Smooth muscle cell (in vitro differentiated cells): ENCODE measurements at regions not wholly inside any gene's neighbourhood (a gene's known extent, or its start where the extent isn't known, plus 50 kb on each side); places are given as distances from the start of the nearest gene placed in this dataset.
"Not testable (repeated sequence)": the region's sequence is repeated elsewhere in the genome, so short reads cannot be mapped to it uniquely, and the experiment has no call there.

Experiments used
- DNase-seq: peaks from one replicate; lab custom pipeline; 2025; ENCODE audit not compliant: unreplicated experiment; lab: John Stamatoyannopoulos, UW
- H2AFZ ChIP-seq: fragments of 200-600 bp; sonication (generic); 2 replicates; pipeline ENCODE4 v1.6.0; 2016; ENCODE audit warnings: antibody characterized with exemption, low read depth, mild to moderate bottlenecking
- H3F3A ChIP-seq: fragments of 200-600 bp; sonication (generic); 2 replicates; pipeline ENCODE4 v1.6.0; 2017; ENCODE audit warnings: antibody characterized with exemption, low read depth
- H3K27ac ChIP-seq: fragments of 200-600 bp; sonication (generic); 2 replicates; pipeline ENCODE4 v1.5.1; 2016; ENCODE audit warnings: low read depth, mild to moderate bottlenecking
- H3K27me3 ChIP-seq: fragments of 200-600 bp; sonication (generic); 2 replicates; pipeline ENCODE4 v1.6.1; 2016; ENCODE audit warnings: low read depth, mild to moderate bottlenecking
- H3K36me3 ChIP-seq: fragments of 200-600 bp; sonication (generic); 2 replicates; pipeline ENCODE4 v1.5.1; 2016; ENCODE audit warnings: low read depth
- H3K4me1 ChIP-seq: fragments of 200-600 bp; sonication (generic); 2 replicates; pipeline ENCODE4 v1.5.1; 2016; ENCODE audit warnings: low read depth
- H3K4me2 ChIP-seq: fragments of 200-600 bp; sonication (generic); 2 replicates; pipeline ENCODE4 v1.6.0; 2016; ENCODE audit warnings: mild to moderate bottlenecking
- H3K4me3 ChIP-seq: fragments of 200-600 bp; sonication (generic); 2 replicates; pipeline ENCODE4 v1.5.1; 2016; ENCODE audit warnings: mild to moderate bottlenecking
- H3K79me2 ChIP-seq: fragments of 200-600 bp; sonication (generic); 2 replicates; pipeline ENCODE4 v1.6.0; 2016; ENCODE audit warnings: low read depth, mild to moderate bottlenecking
- H3K9ac ChIP-seq: fragments of 200-600 bp; sonication (generic); 2 replicates; pipeline ENCODE4 v1.6.0; 2016; ENCODE audit warnings: low read depth
- H3K9me3 ChIP-seq: fragments of 200-600 bp; sonication (generic); replicated peaks from 2 replicates; pipeline ENCODE4 v1.5.1; 2016; ENCODE audit warnings: low read depth
- H4K20me1 ChIP-seq: fragments of 200-600 bp; sonication (generic); 2 replicates; pipeline ENCODE4 v1.6.0; 2016; ENCODE audit warnings: low read depth
- CTCF ChIP-seq: fragments of 200-600 bp; sonication (generic); IDR thresholded peaks from 2 replicates; pipeline ENCODE4 v1.5.1; 2017; ENCODE audit warnings: borderline replicate concordance, mild to moderate bottlenecking, antibody characterized with exemption; ENCODE audit not compliant: insufficient read depth, poor library complexity, severe bottlenecking
- WGBS: methylation state at CpG from one replicate; pipeline ENCODE4 v1.1.7; 2016; ENCODE audit warnings: low lambda C conversion rate; 5-methylcytosine and 5-hydroxymethylcytosine counted together

DNA sequence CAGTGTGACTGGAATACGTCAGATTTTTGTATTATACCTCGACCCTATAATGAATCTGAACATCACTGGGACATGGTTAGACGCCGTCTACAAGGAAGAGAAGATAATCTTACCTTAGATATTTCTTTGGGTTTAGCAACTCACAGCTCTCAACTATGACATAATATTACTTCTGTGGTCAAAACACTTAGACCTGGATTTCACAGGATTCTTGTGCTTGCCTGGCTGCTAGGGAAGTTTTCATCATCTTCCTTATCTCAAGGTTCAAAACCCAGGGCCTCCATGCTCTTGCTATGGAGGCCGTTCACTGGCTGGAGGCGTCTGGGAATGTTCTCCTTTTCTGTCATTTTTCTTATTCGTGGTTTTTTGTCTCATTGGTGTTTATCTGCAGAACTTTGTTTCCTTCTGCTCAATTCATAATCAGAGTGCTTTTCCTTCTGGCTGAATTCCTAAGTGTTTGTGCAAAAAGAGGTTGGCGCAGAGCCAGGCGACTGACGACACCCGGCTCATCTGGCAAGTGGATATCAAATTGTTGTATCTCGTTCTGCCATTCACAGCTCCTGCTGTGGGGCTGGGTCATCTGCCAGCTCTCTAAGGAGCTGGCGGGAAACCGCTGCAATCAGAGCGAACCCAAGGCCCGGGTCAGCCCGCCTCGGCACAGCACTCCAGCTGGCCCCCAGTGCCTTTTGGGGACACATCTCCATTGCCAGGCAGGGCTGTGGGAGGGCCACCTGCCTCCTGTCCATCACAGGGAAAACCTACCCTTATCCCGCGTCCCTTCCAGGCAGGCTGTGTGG is 68.1 kb upstream of the DEFB108B start:
- 51% methylated on average over 20 of the region's 20 CpGs for WGBS
- not testable (repeated sequence) for H3K4me1 ChIP-seq, H3K79me2 ChIP-seq, H3K9ac ChIP-seq, H3K27me3 ChIP-seq, H4K20me1 ChIP-seq, H3F3A ChIP-seq, H3K9me3 ChIP-seq, H3K4me2 ChIP-seq, H3K4me3 ChIP-seq, H2AFZ ChIP-seq, DNase-seq, H3K27ac ChIP-seq, H3K36me3 ChIP-seq

DNA sequence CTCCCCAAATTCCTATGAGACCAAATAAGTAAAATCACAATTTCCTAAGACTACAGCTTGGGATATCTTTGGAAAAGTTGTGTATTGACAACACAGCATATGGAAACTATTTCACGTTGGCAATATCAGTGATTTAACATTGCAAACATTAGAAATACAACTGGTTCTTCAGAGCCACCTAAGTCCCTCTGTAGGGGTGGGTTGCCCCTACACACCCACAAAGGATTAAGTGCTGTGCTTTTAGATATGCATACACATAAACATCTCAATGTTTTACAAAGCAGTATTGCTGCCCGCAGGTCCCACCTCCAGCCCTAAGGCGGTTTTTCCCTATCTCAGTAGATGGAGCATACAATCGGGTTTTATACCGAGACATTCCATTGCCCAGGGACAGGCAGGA is 66.0 kb upstream of the DEFB108B start:
- H3K27ac ChIP-seq, H3K79me2 ChIP-seq, H3K27me3 ChIP-seq, H3K4me1 ChIP-seq, H3K36me3 ChIP-seq, H3K4me2 ChIP-seq, H3F3A ChIP-seq, H3K9ac ChIP-seq, H3K9me3 ChIP-seq, H2AFZ ChIP-seq, DNase-seq, H4K20me1 ChIP-seq, H3K4me3 ChIP-seq: not testable (repeated sequence)
- no CpG with 5 or more reads among the region's 5 CpGs for WGBS

DNA sequence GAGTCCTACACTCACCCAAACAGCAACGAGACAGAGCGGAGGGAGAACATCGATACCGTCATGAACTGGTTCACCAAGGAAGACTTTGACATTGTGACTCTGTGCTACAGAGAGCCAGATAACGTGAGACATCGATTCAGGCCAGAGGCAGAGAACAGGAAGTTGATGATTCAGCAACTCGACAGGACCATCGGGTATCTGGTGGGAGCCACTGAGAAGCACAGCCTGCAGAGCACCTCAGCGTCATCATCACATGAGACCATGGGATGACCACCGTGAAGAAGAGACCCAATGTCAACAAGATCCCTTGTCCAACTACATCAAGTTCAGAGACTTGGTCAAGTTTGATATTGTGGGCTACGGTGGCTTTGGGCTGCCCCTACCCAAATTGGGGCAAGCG is 60.8 kb upstream of the DEFB108B start:
- 85% methylated on average over 12 of the region's 12 CpGs for WGBS

GRCh38 chr11:71774603-71775222 is 58.3 kb upstream of the DEFB108B start:
- no peak overlapping the region for H2AFZ ChIP-seq
- H3K9ac ChIP-seq = no peak overlapping the region
- H3F3A ChIP-seq = no peaks in the 10 kb centered on the region
- WGBS = 97% methylated on average over 30 of the region's 30 CpGs
- no peaks in the 10 kb centered on the region for H3K27me3 ChIP-seq
- H3K36me3 ChIP-seq = no peaks in the 10 kb centered on the region
- no peak overlapping the region for H3K4me3 ChIP-seq
- no peak overlapping the region for H3K27ac ChIP-seq
- TF ChIP-seq CTCF = no peak
- H3K79me2 ChIP-seq = no peaks in the 10 kb centered on the region
- no peaks in the 10 kb centered on the region for H4K20me1 ChIP-seq
- H3K4me1 ChIP-seq = no peaks in the 10 kb centered on the region
- H3K4me2 ChIP-seq = no peak overlapping the region
- no peak for DNase-seq
- H3K9me3 ChIP-seq = no peaks in the 10 kb centered on the region

More for the DNA sequence above, 60.8 kb upstream of the DEFB108B start:
- not testable (repeated sequence) for H3K9ac ChIP-seq, H3F3A ChIP-seq, H3K9me3 ChIP-seq, DNase-seq, H3K4me1 ChIP-seq, H2AFZ ChIP-seq, H4K20me1 ChIP-seq, H3K27me3 ChIP-seq, H3K27ac ChIP-seq, H3K36me3 ChIP-seq, H3K4me3 ChIP-seq, H3K79me2 ChIP-seq, H3K4me2 ChIP-seq

GRCh38 chr11:71780116-71780515 is 52.9 kb upstream of the DEFB108B start:
- H3F3A ChIP-seq, H3K4me3 ChIP-seq, H4K20me1 ChIP-seq, H3K4me2 ChIP-seq, H3K79me2 ChIP-seq, H3K27ac ChIP-seq, H3K9me3 ChIP-seq, H3K4me1 ChIP-seq, H3K27me3 ChIP-seq, H2AFZ ChIP-seq, H3K36me3 ChIP-seq, DNase-seq, H3K9ac ChIP-seq: not testable (repeated sequence)
- 79% methylated on average over 6 of the region's 6 CpGs for WGBS

DNA sequence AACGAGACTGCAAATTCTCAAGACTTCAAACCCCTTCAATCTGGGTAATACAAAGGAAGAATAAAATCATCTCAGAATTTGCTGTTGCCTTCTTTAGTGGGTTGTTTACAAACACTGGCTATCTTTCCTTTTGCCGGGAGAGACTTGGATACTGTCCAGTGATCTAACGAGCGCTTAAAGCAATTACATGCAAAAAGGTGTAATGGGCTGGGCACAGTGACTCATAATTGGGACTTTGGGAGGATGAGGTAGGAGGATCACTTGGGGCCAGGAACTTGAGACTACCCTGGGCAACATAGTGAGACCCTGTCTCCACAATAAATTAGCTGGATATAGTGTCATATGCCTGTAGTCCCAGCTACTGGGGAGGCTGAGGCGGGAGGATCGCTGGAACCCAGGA is 52.2 kb upstream of the DEFB108B start:
- H3K9ac ChIP-seq, H3F3A ChIP-seq, H3K4me1 ChIP-seq, H3K36me3 ChIP-seq, H3K79me2 ChIP-seq, DNase-seq, H3K4me3 ChIP-seq, H3K27ac ChIP-seq, H3K27me3 ChIP-seq, H2AFZ ChIP-seq, H3K9me3 ChIP-seq, H3K4me2 ChIP-seq, H4K20me1 ChIP-seq: not testable (repeated sequence)
- 49% methylated on average over 6 of the region's 6 CpGs for WGBS

- not testable (repeated sequence) for H3K36me3 ChIP-seq, H3K4me1 ChIP-seq
- 78% methylated on average over 5 of the region's 5 CpGs for WGBS
Measured at GRCh38 chr11:71781491-71781890, 51.5 kb upstream of the DEFB108B start.

More at GRCh38 chr11:71781491-71781890, 51.5 kb upstream of the DEFB108B start:
- not testable (repeated sequence) for H4K20me1 ChIP-seq, H3K4me3 ChIP-seq, H3F3A ChIP-seq, H3K4me2 ChIP-seq, H3K9me3 ChIP-seq, DNase-seq, H3K27ac ChIP-seq, H3K79me2 ChIP-seq, H3K9ac ChIP-seq, H2AFZ ChIP-seq, H3K27me3 ChIP-seq
